Stimulated activated CD8-positive, alpha-beta memory T cell treated with anti-CD3 and anti-CD28 coated beads, Interleukin-7, amount 100 ng/mL, for 1 hour (primary cell): ENCODE measurements at regions not wholly inside any gene's neighbourhood (a gene's known extent, or its start where the extent isn't known, plus 50 kb on each side); places are given as distances from the start of the nearest gene placed in this dataset.

Experiments
- DNase-seq, 2 donors: peaks; one replicate each; pipeline ENCODE4 v3.0.0-alpha.2; 2020; ENCODE audit warnings: low read depth in 2 of 2

DNA sequence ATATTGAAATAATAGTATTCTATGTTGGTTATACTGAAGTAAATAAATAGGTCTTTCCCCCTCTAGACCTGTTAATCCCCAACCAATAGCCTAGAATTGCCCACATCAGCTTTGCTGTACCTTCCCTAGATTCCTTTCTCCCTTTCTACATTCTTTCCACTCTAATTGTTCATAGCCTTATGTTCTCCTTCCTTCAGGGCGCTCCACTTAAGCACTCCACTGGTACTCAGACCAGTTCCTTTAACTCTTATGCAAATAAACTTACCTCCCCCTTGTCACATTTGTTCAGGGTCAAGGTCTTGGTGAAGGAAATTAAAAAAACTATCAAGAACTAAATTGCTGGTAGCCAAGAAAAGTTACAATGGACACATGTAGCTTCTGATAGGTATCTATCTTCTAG, 294.8 kb downstream of the UTP18 start:
- DNase-seq: no peak

GRCh38 chr17:51559778-51560177, 299.4 kb downstream of the UTP18 start:
- no peak for DNase-seq

GRCh38 chr17:51560398-51560797, 300.1 kb downstream of the UTP18 start:
- no peak for DNase-seq

GRCh38 chr17:51563961-51564360, 303.6 kb downstream of the UTP18 start:
- DNase-seq: no peak

DNA sequence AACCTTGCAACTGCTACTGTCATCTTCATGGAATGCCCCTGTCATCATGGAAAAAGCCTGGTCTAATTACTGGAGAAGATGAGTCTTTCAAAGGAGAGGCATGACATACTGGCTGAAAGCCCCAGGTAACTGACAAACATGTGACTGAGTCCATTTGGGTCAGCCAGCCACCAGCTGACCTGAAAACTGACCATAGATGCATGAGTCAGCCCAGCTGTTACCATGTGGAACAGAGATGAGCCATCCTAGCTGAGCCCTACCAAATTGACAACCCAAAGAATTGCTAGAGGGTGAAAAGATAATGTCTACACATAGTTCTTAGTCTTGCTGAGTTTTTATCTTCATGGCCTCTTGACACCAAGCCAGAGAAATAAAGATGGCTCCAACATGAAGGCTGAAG, 311.8 kb downstream of the UTP18 start:
- DNase-seq: no peak
